Loucy (cell line): ENCODE measurements at regions not wholly inside any gene's neighbourhood (a gene's known extent, or its start where the extent isn't known, plus 50 kb on each side); places are given as distances from the start of the nearest gene placed in this dataset.

Experiments
- H2AFZ ChIP-seq: fragments of 200-600 bp; sonication (generic); 2 replicates; pipeline ENCODE4 v1.6.0; 2016; ENCODE audit warnings: antibody characterized with exemption, mild to moderate bottlenecking, low read length, moderate library complexity
- H3F3A ChIP-seq: fragments of 200-600 bp; 2 replicates; pipeline ENCODE4 v1.6.0; 2016; ENCODE audit warnings: antibody characterized with exemption, low read depth, mild to moderate bottlenecking
- H3K27me3 ChIP-seq: fragments of 200-600 bp; sonication (generic); 2 replicates; pipeline ENCODE4 v1.6.1; 2014; ENCODE audit warnings: low read length, mild to moderate bottlenecking; ENCODE audit not compliant: insufficient read depth, poor library complexity, severe bottlenecking
- H3K36me3 ChIP-seq: fragments of 200-600 bp; sonication (generic); 2 replicates; pipeline ENCODE4 v1.6.1; 2016; ENCODE audit warnings: low read length; ENCODE audit not compliant: insufficient read depth
- H3K4me1 ChIP-seq: fragments of 200-600 bp; sonication (generic); 2 replicates; pipeline ENCODE4 v1.5.1; 2014; ENCODE audit warnings: low read length, mild to moderate bottlenecking; ENCODE audit not compliant: insufficient read depth, poor library complexity, severe bottlenecking
- H3K4me2 ChIP-seq: fragments of 200-600 bp; sonication (generic); 2 replicates; pipeline ENCODE4 v1.6.0; 2014; ENCODE audit warnings: antibody characterized with exemption, low read length, low read depth, mild to moderate bottlenecking; ENCODE audit not compliant: poor library complexity, severe bottlenecking
- H3K4me3 ChIP-seq: fragments of 200-600 bp; sonication (generic); 2 replicates; pipeline ENCODE4 v1.5.1; 2014; ENCODE audit warnings: low read length, mild to moderate bottlenecking, mixed read lengths; ENCODE audit not compliant: poor library complexity, severe bottlenecking
- H3K79me2 ChIP-seq: fragments of 200-600 bp; sonication (generic); 2 replicates; pipeline ENCODE4 v1.6.1; 2014; ENCODE audit warnings: low read length; ENCODE audit not compliant: insufficient read depth
- H3K9ac ChIP-seq: fragments of 200-600 bp; sonication (generic); 2 replicates; pipeline ENCODE4 v1.6.0; 2014; ENCODE audit warnings: mild to moderate bottlenecking, low read depth, low read length, moderate library complexity; ENCODE audit not compliant: poor library complexity, severe bottlenecking
- H3K9me2 ChIP-seq: fragments of 200-600 bp; sonication (generic); replicated peaks from 2 replicates; pipeline ENCODE4 v1.6.1; 2016; ENCODE audit warnings: low read depth, low read length, mixed read lengths
- H3K9me3 ChIP-seq: fragments of 200-600 bp; sonication (generic); 2 replicates; pipeline ENCODE4 v1.6.1; 2014; ENCODE audit warnings: mild to moderate bottlenecking, antibody characterized with exemption, low read length, low read depth; ENCODE audit not compliant: insufficient read depth
- H4K20me1 ChIP-seq: fragments of 200-600 bp; sonication (generic); 2 replicates; pipeline ENCODE4 v1.6.0; 2014; ENCODE audit warnings: antibody characterized with exemption, low read length, mild to moderate bottlenecking; ENCODE audit not compliant: insufficient read depth, poor library complexity, severe bottlenecking
- CTCF ChIP-seq: fragments of 200-600 bp; sonication (generic); conservative IDR thresholded peaks from 2 replicates; pipeline ENCODE4 v1.5.1; 2014; ENCODE audit warnings: mild to moderate bottlenecking, antibody characterized with exemption, low read length
- EZH2phosphoT487 ChIP-seq: fragments of 200-600 bp; IDR thresholded peaks from 2 replicates; pipeline ENCODE4 v1.6.1; 2018; ENCODE audit warnings: antibody characterized with exemption, mild to moderate bottlenecking, moderate library complexity, borderline replicate concordance

- Histone ChIP-seq H2AFZ (no peak overlapping the region), H4K20me1 (no peaks in the 10 kb centered on the region), H3K4me1 (no peaks in the 10 kb centered on the region), H3K4me3 (no peak overlapping the region), H3K36me3 (no peaks in the 10 kb centered on the region), H3K79me2 (no peaks in the 10 kb centered on the region), H3F3A (no peaks in the 10 kb centered on the region), H3K9me3 (no peaks in the 10 kb centered on the region), H3K4me2 (no peak overlapping the region), H3K9me2 (no peaks in the 10 kb centered on the region), H3K27me3 (no peaks in the 10 kb centered on the region), H3K9ac (no peak overlapping the region)
- TF ChIP-seq CTCF: no peak
- no peak for TF ChIP-seq EZH2phosphoT487
These were observed 1217.6 kb upstream of the ALCAM start for GRCh38 chr3:104149154-104149553.

GRCh38 chr3:104150724-104151123 lies 1216.0 kb upstream of the ALCAM start:
- H3K4me1 ChIP-seq: no peaks in the 10 kb centered on the region
- H3K79me2 ChIP-seq: no peaks in the 10 kb centered on the region
- H3K4me3 ChIP-seq: no peak overlapping the region
- H3K9me2 ChIP-seq: no peaks in the 10 kb centered on the region
- H3K27me3 ChIP-seq: no peaks in the 10 kb centered on the region
- no peaks in the 10 kb centered on the region for H4K20me1 ChIP-seq
- no peak overlapping the region for H2AFZ ChIP-seq
- TF ChIP-seq EZH2phosphoT487 (no peak), CTCF (no peak)
- no peaks in the 10 kb centered on the region for H3K36me3 ChIP-seq
- H3K4me2 ChIP-seq: no peak overlapping the region
- no peaks in the 10 kb centered on the region for H3K9me3 ChIP-seq
- no peaks in the 10 kb centered on the region for H3F3A ChIP-seq
- H3K9ac ChIP-seq: no peak overlapping the region

- Histone ChIP-seq H3K4me2 (no peak overlapping the region), H3F3A (no peaks in the 10 kb centered on the region), H3K4me3 (no peak overlapping the region), H2AFZ (no peak overlapping the region), H3K9ac (no peak overlapping the region), H3K4me1 (no peaks in the 10 kb centered on the region), H3K36me3 (no peaks in the 10 kb centered on the region), H3K79me2 (no peaks in the 10 kb centered on the region), H3K9me3 (no peaks in the 10 kb centered on the region), H4K20me1 (no peaks in the 10 kb centered on the region), H3K9me2 (no peaks in the 10 kb centered on the region), H3K27me3 (no peaks in the 10 kb centered on the region)
- TF ChIP-seq EZH2phosphoT487 (no peak), CTCF (no peak)
These were observed 1211.8 kb upstream of the ALCAM start for GRCh38 chr3:104154896-104155295.
